ENCODE measurements at regions not wholly inside any gene's neighbourhood (a gene's known extent, or its start where the extent isn't known, plus 50 kb on each side); places are given as distances from the start of the nearest gene placed in this dataset.

DNA sequence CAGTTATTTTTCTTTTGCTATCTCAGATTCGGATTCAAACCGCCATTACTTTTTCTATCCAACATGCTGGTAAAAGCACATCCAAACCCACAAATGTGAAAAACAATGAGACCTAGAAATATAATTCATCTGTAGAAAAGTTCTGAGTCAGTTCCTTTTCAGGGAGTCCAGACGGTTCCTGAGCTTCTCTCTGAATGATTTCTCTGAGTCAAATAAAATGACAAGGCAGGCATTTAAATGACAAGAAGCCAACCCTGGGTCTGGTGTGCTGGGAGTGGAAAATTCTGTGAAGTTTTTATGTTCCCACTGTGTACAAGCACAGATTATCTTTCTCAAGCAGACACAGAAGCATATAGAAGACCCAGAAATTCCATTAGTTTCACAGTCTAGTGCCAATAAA lies 96.3 kb upstream of the ANKRD1 start:
- Histone ChIP-seq H3K9me3 (ENCODE audit: insufficient read depth, low read length, severe bottlenecking) (no peaks in the 10 kb centered on the region), H3K36me3 (ENCODE audit: insufficient read depth, low read length) (no peaks in the 10 kb centered on the region), H4K20me1 (ENCODE audit: insufficient read depth, low read length) (no peaks in the 10 kb centered on the region), H3K4me1 (ENCODE audit: insufficient read depth, low read length) (peaks cover 7% of the 10 kb centered on the region), H3K9ac (ENCODE audit: low read depth, low read length) (no peak overlapping the region), H3K27me3 (ENCODE audit: insufficient read depth, low read length, poor library complexity) (no peaks in the 10 kb centered on the region), H3K27ac (ENCODE audit: low read length) (no peak overlapping the region), H3K79me2 (ENCODE audit: insufficient read depth, low read length) (no peaks in the 10 kb centered on the region), H3K4me3 (ENCODE audit: low read depth in 1 of 2, low read length in 2 of 2) (no peak overlapping the region), H2AFZ (ENCODE audit: low read depth, low read length) (no peak overlapping the region), H3K4me2 (ENCODE audit: insufficient read depth, low read length) (no peak overlapping the region)
- TF ChIP-seq EZH2 (IDR thresholded peaks at IDR 0.05; ENCODE audit: borderline replicate concordance, low read depth, low read length, severe bottlenecking) (no peak), CTCF (IDR thresholded peaks at IDR 0.05; ENCODE audit: borderline replicate concordance, extremely low read depth, low read length, poor library complexity, severe bottlenecking) (no peak)
- DNase-seq, result no peak
- ATAC-seq (ENCODE audit: insufficient read depth, low read depth), result no peak

- H3K36me3 ChIP-seq (ENCODE audit: insufficient read depth, low read length), result no peaks in the 10 kb centered on the region
- ATAC-seq (ENCODE audit: insufficient read depth, low read depth), result no peak
- H4K20me1 ChIP-seq (ENCODE audit: insufficient read depth, low read length), result no peaks in the 10 kb centered on the region
- no peaks in the 10 kb centered on the region for H3K27me3 ChIP-seq (ENCODE audit: insufficient read depth, low read length, poor library complexity)
- no peak for DNase-seq
- H3K79me2 ChIP-seq (ENCODE audit: insufficient read depth, low read length), result no peaks in the 10 kb centered on the region
- H3K4me3 ChIP-seq (ENCODE audit: low read depth in 1 of 2, low read length in 2 of 2), result no peak overlapping the region
- H3K4me1 ChIP-seq (ENCODE audit: insufficient read depth, low read length), result peaks cover 14% of the 10 kb centered on the region
- no peak overlapping the region for H3K9ac ChIP-seq (ENCODE audit: low read depth, low read length)
- TF ChIP-seq CTCF (IDR thresholded peaks at IDR 0.05; ENCODE audit: borderline replicate concordance, extremely low read depth, low read length, poor library complexity, severe bottlenecking) (no peak), EZH2 (IDR thresholded peaks at IDR 0.05; ENCODE audit: borderline replicate concordance, low read depth, low read length, severe bottlenecking) (no peak)
- no peak overlapping the region for H3K4me2 ChIP-seq (ENCODE audit: insufficient read depth, low read length)
- H2AFZ ChIP-seq (ENCODE audit: low read depth, low read length), result peak overlapping the region; percentile 40; the same call in 1 of the 2 replicates
- no peak overlapping the region for H3K27ac ChIP-seq (ENCODE audit: low read length)
- no peaks in the 10 kb centered on the region for H3K9me3 ChIP-seq (ENCODE audit: insufficient read depth, low read length, severe bottlenecking)
These were observed 101.0 kb upstream of the ANKRD1 start for GRCh38 chr10:91021901-91022300.

- Histone ChIP-seq H4K20me1 (ENCODE audit: insufficient read depth, low read length) (no peaks in the 10 kb centered on the region), H3K9ac (ENCODE audit: low read depth, low read length) (no peak overlapping the region), H3K9me3 (ENCODE audit: insufficient read depth, low read length, severe bottlenecking) (no peaks in the 10 kb centered on the region), H3K4me3 (ENCODE audit: low read depth in 1 of 2, low read length in 2 of 2) (no peak overlapping the region), H3K4me2 (ENCODE audit: insufficient read depth, low read length) (no peak overlapping the region), H3K79me2 (ENCODE audit: insufficient read depth, low read length) (no peaks in the 10 kb centered on the region), H2AFZ (ENCODE audit: low read depth, low read length) (0 out of 2 replicates have a peak overlapping the region, but pooled peaks have one; percentile 40), H3K36me3 (ENCODE audit: insufficient read depth, low read length) (no peaks in the 10 kb centered on the region), H3K27ac (ENCODE audit: low read length) (peak overlapping the region; percentile 32; the same call in 1 of the 2 replicates), H3K27me3 (ENCODE audit: insufficient read depth, low read length, poor library complexity) (no peaks in the 10 kb centered on the region), H3K4me1 (ENCODE audit: insufficient read depth, low read length) (peaks cover 14% of the 10 kb centered on the region)
- ATAC-seq (ENCODE audit: insufficient read depth, low read depth), result no peak
- DNase-seq, result no peak
- no peak for TF ChIP-seq EZH2 (IDR thresholded peaks at IDR 0.05; ENCODE audit: borderline replicate concordance, low read depth, low read length, severe bottlenecking)
- TF ChIP-seq CTCF (IDR thresholded peaks at IDR 0.05; ENCODE audit: borderline replicate concordance, extremely low read depth, low read length, poor library complexity, severe bottlenecking), result no peak
These were observed 101.5 kb upstream of the ANKRD1 start for GRCh38 chr10:91022390-91022789.
